Loucy (cell line): ENCODE measurements at regions not wholly inside any gene's neighbourhood (a gene's known extent, or its start where the extent isn't known, plus 50 kb on each side); places are given as distances from the start of the nearest gene placed in this dataset.

Source experiments
- H2AFZ ChIP-seq: fragments of 200-600 bp; sonication (generic); 2 replicates; pipeline ENCODE4 v1.6.0; 2016; ENCODE audit warnings: antibody characterized with exemption, mild to moderate bottlenecking, low read length, moderate library complexity
- H3F3A ChIP-seq: fragments of 200-600 bp; 2 replicates; pipeline ENCODE4 v1.6.0; 2016; ENCODE audit warnings: antibody characterized with exemption, low read depth, mild to moderate bottlenecking
- H3K27me3 ChIP-seq: fragments of 200-600 bp; sonication (generic); 2 replicates; pipeline ENCODE4 v1.6.1; 2014; ENCODE audit warnings: low read length, mild to moderate bottlenecking; ENCODE audit not compliant: insufficient read depth, poor library complexity, severe bottlenecking
- H3K36me3 ChIP-seq: fragments of 200-600 bp; sonication (generic); 2 replicates; pipeline ENCODE4 v1.6.1; 2016; ENCODE audit warnings: low read length; ENCODE audit not compliant: insufficient read depth
- H3K4me1 ChIP-seq: fragments of 200-600 bp; sonication (generic); 2 replicates; pipeline ENCODE4 v1.5.1; 2014; ENCODE audit warnings: low read length, mild to moderate bottlenecking; ENCODE audit not compliant: insufficient read depth, poor library complexity, severe bottlenecking
- H3K4me2 ChIP-seq: fragments of 200-600 bp; sonication (generic); 2 replicates; pipeline ENCODE4 v1.6.0; 2014; ENCODE audit warnings: antibody characterized with exemption, low read length, low read depth, mild to moderate bottlenecking; ENCODE audit not compliant: poor library complexity, severe bottlenecking
- H3K4me3 ChIP-seq: fragments of 200-600 bp; sonication (generic); 2 replicates; pipeline ENCODE4 v1.5.1; 2014; ENCODE audit warnings: low read length, mild to moderate bottlenecking, mixed read lengths; ENCODE audit not compliant: poor library complexity, severe bottlenecking
- H3K79me2 ChIP-seq: fragments of 200-600 bp; sonication (generic); 2 replicates; pipeline ENCODE4 v1.6.1; 2014; ENCODE audit warnings: low read length; ENCODE audit not compliant: insufficient read depth
- H3K9ac ChIP-seq: fragments of 200-600 bp; sonication (generic); 2 replicates; pipeline ENCODE4 v1.6.0; 2014; ENCODE audit warnings: mild to moderate bottlenecking, low read depth, low read length, moderate library complexity; ENCODE audit not compliant: poor library complexity, severe bottlenecking
- H3K9me2 ChIP-seq: fragments of 200-600 bp; sonication (generic); replicated peaks from 2 replicates; pipeline ENCODE4 v1.6.1; 2016; ENCODE audit warnings: low read depth, low read length, mixed read lengths
- H3K9me3 ChIP-seq: fragments of 200-600 bp; sonication (generic); 2 replicates; pipeline ENCODE4 v1.6.1; 2014; ENCODE audit warnings: mild to moderate bottlenecking, antibody characterized with exemption, low read length, low read depth; ENCODE audit not compliant: insufficient read depth
- H4K20me1 ChIP-seq: fragments of 200-600 bp; sonication (generic); 2 replicates; pipeline ENCODE4 v1.6.0; 2014; ENCODE audit warnings: antibody characterized with exemption, low read length, mild to moderate bottlenecking; ENCODE audit not compliant: insufficient read depth, poor library complexity, severe bottlenecking
- CTCF ChIP-seq: fragments of 200-600 bp; sonication (generic); conservative IDR thresholded peaks from 2 replicates; pipeline ENCODE4 v1.5.1; 2014; ENCODE audit warnings: mild to moderate bottlenecking, antibody characterized with exemption, low read length
- EZH2phosphoT487 ChIP-seq: fragments of 200-600 bp; IDR thresholded peaks from 2 replicates; pipeline ENCODE4 v1.6.1; 2018; ENCODE audit warnings: antibody characterized with exemption, mild to moderate bottlenecking, moderate library complexity, borderline replicate concordance

GRCh38 chr3:10601151-10601856 lies 95.9 kb upstream of the ATP2B2 start:
- H3K9ac ChIP-seq = no peak overlapping the region
- no peak overlapping the region for H2AFZ ChIP-seq
- H3K4me1 ChIP-seq = peaks cover 8% of the 10 kb centered on the region
- no peaks in the 10 kb centered on the region for H3K79me2 ChIP-seq
- TF ChIP-seq CTCF = no peak
- no peak for TF ChIP-seq EZH2phosphoT487
- no peak overlapping the region for H3K4me3 ChIP-seq
- H3F3A ChIP-seq = no peaks in the 10 kb centered on the region
- H3K9me2 ChIP-seq = no peaks in the 10 kb centered on the region
- no peaks in the 10 kb centered on the region for H3K36me3 ChIP-seq
- H4K20me1 ChIP-seq = no peaks in the 10 kb centered on the region
- no peak overlapping the region for H3K4me2 ChIP-seq
- no peaks in the 10 kb centered on the region for H3K27me3 ChIP-seq
- H3K9me3 ChIP-seq = no peaks in the 10 kb centered on the region

GRCh38 chr3:10601857-10602230 lies 96.5 kb upstream of the ATP2B2 start:
- H3F3A ChIP-seq = no peaks in the 10 kb centered on the region
- H2AFZ ChIP-seq = no peak overlapping the region
- H3K9me2 ChIP-seq = no peaks in the 10 kb centered on the region
- H3K9ac ChIP-seq = no peak overlapping the region
- no peak overlapping the region for H3K4me2 ChIP-seq
- no peaks in the 10 kb centered on the region for H3K27me3 ChIP-seq
- H3K4me1 ChIP-seq = peaks cover 8% of the 10 kb centered on the region
- H3K4me3 ChIP-seq = no peak overlapping the region
- no peaks in the 10 kb centered on the region for H3K79me2 ChIP-seq
- no peaks in the 10 kb centered on the region for H3K9me3 ChIP-seq
- H3K36me3 ChIP-seq = no peaks in the 10 kb centered on the region
- H4K20me1 ChIP-seq = no peaks in the 10 kb centered on the region
- TF ChIP-seq CTCF (no peak), EZH2phosphoT487 (no peak)

GRCh38 chr3:10602271-10602670 lies 96.9 kb upstream of the ATP2B2 start:
- H3K9ac ChIP-seq = no peak overlapping the region
- no peaks in the 10 kb centered on the region for H3K79me2 ChIP-seq
- no peaks in the 10 kb centered on the region for H3K36me3 ChIP-seq
- H2AFZ ChIP-seq = no peak overlapping the region
- no peaks in the 10 kb centered on the region for H3K9me3 ChIP-seq
- H3K9me2 ChIP-seq = no peaks in the 10 kb centered on the region
- H3K4me3 ChIP-seq = no peak overlapping the region
- no peaks in the 10 kb centered on the region for H3F3A ChIP-seq
- no peaks in the 10 kb centered on the region for H4K20me1 ChIP-seq
- TF ChIP-seq EZH2phosphoT487 (no peak), CTCF (no peak)
- no peaks in the 10 kb centered on the region for H3K27me3 ChIP-seq
- peaks cover 8% of the 10 kb centered on the region for H3K4me1 ChIP-seq
- H3K4me2 ChIP-seq = no peak overlapping the region
